DND-41 (cell line): ENCODE measurements at regions not wholly inside any gene's neighbourhood (a gene's known extent, or its start where the extent isn't known, plus 50 kb on each side); places are given as distances from the start of the nearest gene placed in this dataset.

Experiments used
- ATAC-seq: fragments of 200-7000 bp; cut with Tn5 transposase; 3 replicates; pipeline ENCODE4 v1.9.1; 2021; ENCODE audit warnings: low read depth; ENCODE audit not compliant: insufficient read depth
- DNase-seq: peaks from one replicate; pipeline ENCODE4 v3.0.0-alpha.2; 2020
- H2AFZ ChIP-seq: 2 replicates; pipeline ENCODE4 v1.6.0; 2012; ENCODE audit warnings: low read depth, low read length
- H3K27ac ChIP-seq: 2 replicates; pipeline ENCODE4 v1.5.1; 2012; ENCODE audit warnings: low read length, inconsistent platforms
- H3K27me3 ChIP-seq: fragments of 200-600 bp; sonication (generic); 2 replicates; pipeline ENCODE4 v1.6.0; 2012; ENCODE audit warnings: low read length, mild to moderate bottlenecking, inconsistent platforms; ENCODE audit not compliant: insufficient read depth, poor library complexity
- H3K36me3 ChIP-seq: 2 replicates; pipeline ENCODE4 v1.5.1; 2012; ENCODE audit warnings: low read length, inconsistent platforms; ENCODE audit not compliant: insufficient read depth
- H3K4me1 ChIP-seq: 2 replicates; pipeline ENCODE4 v1.5.1; 2012; ENCODE audit warnings: mild to moderate bottlenecking, low read length; ENCODE audit not compliant: insufficient read depth
- H3K4me2 ChIP-seq: 2 replicates; pipeline ENCODE4 v1.6.0; 2012; ENCODE audit warnings: mild to moderate bottlenecking, moderate library complexity, low read length, inconsistent platforms; ENCODE audit not compliant: insufficient read depth
- H3K4me3 ChIP-seq, 2 experiments: fragments of 200-600 bp in 1 of 2; shearing (Covaris generic) in 1 of 2; 2 replicates each; pipeline ENCODE4 v1.5.1; 2012 to 2016; ENCODE audit warnings: inconsistent platforms in 2 of 2, low read length in 2 of 2, mild to moderate bottlenecking in 2 of 2, low read depth in 1 of 2, moderate library complexity in 1 of 2
- H3K79me2 ChIP-seq: 2 replicates; pipeline ENCODE4 v1.6.0; 2012; ENCODE audit warnings: low read length, inconsistent platforms; ENCODE audit not compliant: insufficient read depth
- H3K9ac ChIP-seq: 2 replicates; pipeline ENCODE4 v1.6.0; 2012; ENCODE audit warnings: low read depth, mild to moderate bottlenecking, inconsistent platforms, low read length, moderate library complexity
- H3K9me3 ChIP-seq: 2 replicates; pipeline ENCODE4 v1.5.1; 2012; ENCODE audit warnings: low read length, moderate library complexity, mild to moderate bottlenecking, inconsistent platforms; ENCODE audit not compliant: insufficient read depth, severe bottlenecking
- H4K20me1 ChIP-seq: 2 replicates; pipeline ENCODE4 v1.6.0; 2012; ENCODE audit warnings: low read length; ENCODE audit not compliant: insufficient read depth
- CTCF ChIP-seq: IDR thresholded peaks from 2 replicates; pipeline ENCODE4 v1.5.1; 2012; ENCODE audit warnings: borderline replicate concordance, low read length, moderate library complexity, mild to moderate bottlenecking; ENCODE audit not compliant: poor library complexity, severe bottlenecking; ENCODE audit errors: extremely low read depth
- EZH2 ChIP-seq: IDR thresholded peaks from 3 replicates; pipeline ENCODE4 v1.6.1; 2012; ENCODE audit warnings: borderline replicate concordance, low read depth, mild to moderate bottlenecking, moderate library complexity, low read length, inconsistent platforms; ENCODE audit not compliant: severe bottlenecking

GRCh38 chr20:58117944-58118343 is 110.5 kb downstream of the ANKRD60 start:
- no peak overlapping the region for H3K4me2 ChIP-seq
- no peak overlapping the region for H3K4me3 ChIP-seq
- H3K27me3 ChIP-seq: peaks cover 4% of the 10 kb centered on the region
- no peak overlapping the region for H3K9ac ChIP-seq
- ATAC-seq (no peak), DNase-seq (no peak)
- no peaks in the 10 kb centered on the region for H3K4me1 ChIP-seq
- H4K20me1 ChIP-seq: no peaks in the 10 kb centered on the region
- H3K9me3 ChIP-seq: no peaks in the 10 kb centered on the region
- no peak overlapping the region for H2AFZ ChIP-seq
- H3K27ac ChIP-seq: no peak overlapping the region
- no peaks in the 10 kb centered on the region for H3K79me2 ChIP-seq
- TF ChIP-seq EZH2 (no peak), CTCF (no peak)
- H3K36me3 ChIP-seq: no peaks in the 10 kb centered on the region

GRCh38 chr20:58116505-58116904 is 111.9 kb downstream of the ANKRD60 start:
- Histone ChIP-seq H4K20me1 (no peaks in the 10 kb centered on the region), H3K4me3 (no peak overlapping the region), H3K27ac (no peak overlapping the region), H3K9me3 (no peaks in the 10 kb centered on the region), H3K9ac (no peak overlapping the region), H3K36me3 (no peaks in the 10 kb centered on the region), H3K27me3 (peaks cover 4% of the 10 kb centered on the region), H2AFZ (no peak overlapping the region), H3K79me2 (no peaks in the 10 kb centered on the region), H3K4me2 (no peak overlapping the region), H3K4me1 (no peaks in the 10 kb centered on the region)
- ATAC-seq (no peak), DNase-seq (no peak)
- TF ChIP-seq CTCF (no peak), EZH2 (no peak)

- Histone ChIP-seq H2AFZ (no peak overlapping the region), H3K9ac (no peak overlapping the region), H3K79me2 (no peaks in the 10 kb centered on the region), H3K27me3 (no peaks in the 10 kb centered on the region), H3K9me3 (peaks cover 6% of the 10 kb centered on the region), H3K36me3 (no peaks in the 10 kb centered on the region), H4K20me1 (no peaks in the 10 kb centered on the region), H3K4me2 (no peak overlapping the region), H3K27ac (no peak overlapping the region), H3K4me1 (no peaks in the 10 kb centered on the region), H3K4me3 (no peak overlapping the region)
- DNase-seq (no peak), ATAC-seq (no peak)
- no peak for TF ChIP-seq CTCF
- TF ChIP-seq EZH2: no peak
These were observed 114.7 kb downstream of the ANKRD60 start for GRCh38 chr20:58113716-58114115.

DNA sequence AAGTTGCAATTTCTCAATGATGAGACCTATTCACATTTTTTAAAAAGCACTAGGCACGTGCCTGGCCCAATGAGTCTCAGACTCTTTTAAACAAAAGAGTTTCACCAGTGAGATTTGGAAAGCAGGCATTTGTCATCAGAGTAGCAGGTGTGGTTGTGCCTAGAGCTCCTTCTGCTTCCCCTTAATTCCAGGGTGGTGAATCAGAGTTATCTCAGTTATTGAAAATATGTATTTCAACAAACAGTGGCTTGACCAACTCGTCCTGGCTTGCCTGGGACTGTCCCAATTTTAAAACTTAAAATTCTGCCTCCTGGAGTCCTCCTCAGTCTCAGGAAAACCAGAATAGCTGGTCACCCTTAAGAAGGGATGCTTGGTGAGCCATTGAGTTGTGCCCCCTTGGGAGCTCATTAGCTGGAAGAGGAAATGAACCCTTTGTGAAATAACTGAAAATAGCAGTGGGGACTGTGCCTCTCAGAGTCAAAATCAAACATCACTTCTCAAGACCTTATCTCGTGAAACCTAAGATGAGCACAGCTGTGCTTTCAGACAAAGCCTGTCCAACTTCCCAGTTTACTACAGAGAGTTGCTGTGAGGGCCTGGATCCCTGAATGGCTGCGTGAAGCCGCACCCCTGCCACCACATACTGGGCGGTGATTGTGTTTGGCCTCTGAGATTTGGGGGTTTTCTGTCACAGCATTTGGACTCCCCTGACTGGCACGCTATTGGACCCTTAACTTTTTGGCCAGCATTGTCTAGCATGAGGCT is 116.3 kb downstream of the ANKRD60 start:
- H3K4me1 ChIP-seq: no peaks in the 10 kb centered on the region
- H2AFZ ChIP-seq: no peak overlapping the region
- H3K27ac ChIP-seq: no peak overlapping the region
- no peak overlapping the region for H3K4me3 ChIP-seq
- H3K9me3 ChIP-seq: peaks cover 6% of the 10 kb centered on the region
- no peaks in the 10 kb centered on the region for H3K79me2 ChIP-seq
- H3K4me2 ChIP-seq: no peak overlapping the region
- DNase-seq (no peak), ATAC-seq (no peak)
- no peaks in the 10 kb centered on the region for H3K27me3 ChIP-seq
- H3K9ac ChIP-seq: no peak overlapping the region
- no peaks in the 10 kb centered on the region for H4K20me1 ChIP-seq
- no peak for TF ChIP-seq EZH2
- no peak for TF ChIP-seq CTCF
- no peaks in the 10 kb centered on the region for H3K36me3 ChIP-seq
